Amniotic epithelial cell (primary cell): ENCODE measurements at regions not wholly inside any gene's neighbourhood (a gene's known extent, or its start where the extent isn't known, plus 50 kb on each side); places are given as distances from the start of the nearest gene placed in this dataset.
A peak's percentile ranks its signal among the peaks of the same experiment; 100 is the strongest.
"Not testable (repeated sequence)": the region's sequence is repeated elsewhere in the genome, so short reads cannot be mapped to it uniquely, and the experiment has no call there.

Source experiments
- DNase-seq: peaks from one replicate; pipeline ENCODE4 v3.0.0-alpha.2; 2010; ENCODE audit warnings: low read depth

DNA sequence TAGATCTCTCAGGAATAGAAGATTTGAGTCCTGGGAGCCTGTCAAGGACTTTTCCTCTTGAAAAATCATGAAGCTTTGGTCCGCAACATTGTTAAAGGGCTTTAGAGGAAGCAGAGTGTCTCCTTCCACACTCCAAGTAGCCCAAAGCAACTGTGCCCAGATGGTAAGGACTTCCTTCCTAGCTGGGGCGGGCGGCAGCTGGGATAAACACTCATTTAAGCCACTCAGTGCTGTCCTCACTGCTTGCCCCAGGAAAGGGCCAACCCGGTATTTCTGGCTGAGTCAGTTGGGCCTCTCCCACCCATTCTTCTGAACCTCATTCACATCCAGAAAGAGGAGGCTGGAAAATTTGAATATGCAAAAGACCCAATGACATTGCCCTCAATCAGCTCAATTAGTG lies 144.3 kb downstream of the CHIC2 start:
- no peak for DNase-seq

DNA sequence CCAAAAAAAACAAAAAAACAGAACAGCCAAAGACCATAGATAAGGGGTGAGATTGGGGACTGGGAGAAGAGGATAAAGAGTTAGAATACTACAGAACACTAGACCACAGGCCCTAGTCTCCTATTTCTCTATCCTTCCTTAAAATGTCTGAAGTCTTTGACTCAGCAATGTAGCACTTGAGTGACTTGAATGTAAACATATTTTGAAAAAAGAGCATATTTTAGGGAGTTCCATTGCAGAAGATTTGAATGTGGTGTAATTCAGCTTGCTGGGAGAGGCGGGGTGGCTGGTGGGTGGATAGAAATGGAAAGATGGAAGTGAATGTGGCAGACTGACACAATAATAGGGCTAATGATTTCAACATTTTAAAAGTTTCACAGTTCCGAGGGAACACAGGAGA lies 144.9 kb downstream of the CHIC2 start:
- peak; percentile 69 for DNase-seq

DNA sequence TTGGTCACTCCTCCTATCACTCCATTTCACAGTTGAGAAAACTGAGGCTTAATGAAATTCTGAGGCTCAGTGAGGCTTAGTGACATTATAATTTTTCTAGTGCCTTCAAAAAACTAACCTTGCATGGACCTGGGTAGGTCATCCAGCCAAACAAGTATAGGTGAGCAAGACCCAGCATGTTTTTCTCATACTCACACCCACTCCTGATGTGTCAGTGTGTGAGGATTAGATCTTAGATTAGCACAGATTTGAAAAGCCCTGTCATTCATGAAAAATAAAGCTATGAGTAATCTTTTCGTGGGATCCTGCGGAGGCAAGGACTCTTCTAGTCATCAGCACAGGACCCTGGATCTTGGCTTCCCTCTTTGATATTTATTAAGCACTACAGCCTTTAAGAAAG lies 146.7 kb downstream of the CHIC2 start:
- peak; percentile 51 for DNase-seq

DNA sequence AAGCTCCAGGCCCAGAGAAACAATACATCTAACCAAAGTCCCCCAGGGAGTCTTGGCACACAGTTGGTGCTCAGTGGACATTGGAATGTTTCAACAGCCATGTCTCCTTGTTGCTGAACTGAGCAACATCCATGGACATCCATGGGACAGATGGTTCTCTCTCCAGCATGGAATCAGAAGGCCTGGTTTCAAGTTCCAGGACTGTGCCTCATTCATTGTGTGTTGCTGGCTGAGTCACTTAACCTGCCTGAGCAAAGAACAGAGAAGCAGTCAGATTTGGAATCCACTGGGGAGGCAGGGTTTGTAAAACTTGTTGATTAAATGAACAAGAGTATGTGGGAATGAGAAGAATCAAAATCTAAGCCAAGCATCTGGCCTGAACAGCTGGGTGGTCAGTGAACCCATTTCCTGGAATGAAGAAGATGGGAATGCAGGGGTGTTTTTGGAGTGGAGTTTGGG lies 147.9 kb downstream of the CHIC2 start:
- peak; percentile 48 for DNase-seq

DNA sequence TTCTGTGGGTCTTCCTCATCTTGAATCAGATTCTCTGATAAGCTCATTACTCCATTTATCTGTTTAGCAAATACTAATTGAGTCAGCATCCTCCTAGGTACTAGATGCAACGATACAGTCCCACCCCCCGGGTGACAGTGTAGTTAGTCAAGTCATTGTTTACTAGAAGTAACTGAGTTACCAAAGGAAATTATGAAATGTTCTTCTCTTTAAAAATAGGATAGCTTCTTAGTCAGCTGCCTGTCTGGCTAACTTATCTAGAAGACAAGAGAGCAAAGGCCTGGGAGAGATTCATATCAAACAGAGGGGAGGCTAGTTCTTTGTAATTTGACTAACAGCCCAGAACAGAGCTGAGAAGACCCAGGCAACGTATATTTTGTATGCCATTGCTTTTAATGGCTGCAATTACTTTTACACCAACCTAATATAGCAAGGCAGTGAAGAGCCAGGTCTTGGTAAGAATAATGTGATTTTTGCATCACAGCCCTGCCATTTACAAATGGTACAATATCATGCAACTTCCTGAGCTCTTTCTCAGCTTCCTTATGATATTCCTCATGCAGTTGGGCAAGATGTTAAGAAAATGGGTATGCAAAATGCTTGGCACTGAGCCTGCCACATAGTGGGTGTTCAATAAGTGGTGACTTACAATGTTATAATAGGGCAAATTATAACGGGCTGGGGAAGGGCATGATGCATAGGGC lies 149.9 kb downstream of the CHIC2 start:
- DNase-seq: peak; percentile 96

DNA sequence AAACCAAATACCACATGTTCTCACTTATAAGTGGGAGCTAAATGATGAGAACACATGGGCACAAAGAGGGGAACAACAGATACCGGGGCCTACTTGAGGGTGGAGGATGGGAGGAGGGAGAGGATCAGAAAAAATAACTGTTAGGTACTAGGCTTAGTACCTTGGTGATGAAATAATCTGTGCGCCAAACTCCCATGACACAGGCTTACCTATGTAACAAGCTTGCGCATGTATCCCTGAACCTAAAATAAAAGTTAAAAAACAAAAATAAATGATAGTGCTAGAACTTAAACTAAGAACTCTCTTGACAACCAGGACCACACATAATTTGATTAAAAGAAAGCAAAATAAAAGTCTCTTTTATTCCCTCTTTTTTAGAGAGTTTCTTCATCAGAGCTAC lies 150.6 kb downstream of the CHIC2 start:
- no peak for DNase-seq

DNA sequence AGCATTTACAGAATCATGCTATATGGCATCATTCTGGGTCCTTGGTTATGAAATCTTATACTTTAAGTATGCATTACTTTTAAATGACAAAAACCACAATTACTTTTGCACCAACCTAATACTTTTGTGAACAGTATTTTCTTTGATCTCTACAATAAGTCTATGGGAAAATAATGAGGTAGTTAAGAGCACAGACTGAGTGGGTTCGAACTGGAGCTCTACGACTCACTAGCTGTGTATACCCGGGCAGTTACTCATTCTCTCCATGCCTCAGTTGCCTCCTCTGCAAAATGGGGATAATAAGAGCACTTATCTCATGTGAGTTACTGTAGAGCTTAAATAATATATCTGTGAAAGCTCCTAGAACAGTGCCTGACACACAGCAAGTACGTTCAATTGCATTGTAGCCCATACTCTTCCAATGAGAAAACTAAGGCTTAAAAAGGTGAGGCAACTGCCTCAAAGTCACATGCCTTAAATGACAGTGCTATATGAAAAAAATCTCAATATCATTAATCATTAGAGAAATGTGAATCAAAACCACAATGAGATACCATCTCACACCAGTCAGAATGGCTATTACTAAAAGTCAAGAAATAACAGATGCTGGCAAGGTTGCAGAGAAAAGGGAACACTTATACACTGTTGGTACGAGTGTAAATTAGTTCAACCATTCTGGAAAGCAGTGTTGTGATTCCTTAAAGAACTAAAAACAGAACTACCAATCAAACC lies 151.5 kb downstream of the CHIC2 start:
- no peak for DNase-seq

DNA sequence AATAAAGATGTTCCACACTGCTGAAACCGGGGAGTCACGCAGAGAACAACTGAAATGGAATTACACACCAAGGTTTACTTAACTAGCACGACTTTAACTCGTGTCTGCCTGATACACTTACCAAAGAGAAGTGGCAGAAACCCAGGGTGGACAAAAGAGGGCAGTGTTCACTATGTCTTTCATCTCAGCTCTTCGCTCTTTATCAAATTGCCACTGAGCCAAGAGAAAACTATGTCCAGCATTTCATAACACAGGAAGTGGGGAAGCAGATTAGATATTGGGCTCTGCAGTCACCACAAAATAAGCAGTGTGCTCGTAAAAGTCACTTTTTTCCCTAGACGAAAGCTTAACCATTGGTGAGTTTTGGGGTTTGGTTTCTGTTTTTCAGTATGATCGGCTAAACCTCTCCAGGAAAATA lies 155.7 kb downstream of the CHIC2 start:
- DNase-seq: peak; percentile 97

DNA sequence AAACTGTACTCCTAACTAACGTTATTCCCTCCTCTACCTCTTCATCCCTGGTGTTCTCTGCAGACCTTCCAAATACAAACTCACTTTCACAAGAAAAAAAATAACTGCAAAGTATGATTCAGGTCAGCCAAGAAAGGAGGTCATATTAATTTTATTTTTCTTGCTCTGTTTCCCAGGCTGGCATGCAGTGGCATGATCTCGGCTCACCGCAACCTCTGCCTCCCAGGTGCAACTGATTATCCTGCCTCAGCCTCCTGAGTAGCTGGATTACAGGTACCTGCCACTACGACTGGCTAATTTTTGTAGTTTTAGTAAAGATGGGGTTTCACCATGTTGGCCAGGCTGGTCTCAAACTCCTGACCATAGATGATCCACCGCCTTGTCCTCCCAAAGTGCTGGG lies 156.6 kb downstream of the CHIC2 start:
- no peak for DNase-seq

DNA sequence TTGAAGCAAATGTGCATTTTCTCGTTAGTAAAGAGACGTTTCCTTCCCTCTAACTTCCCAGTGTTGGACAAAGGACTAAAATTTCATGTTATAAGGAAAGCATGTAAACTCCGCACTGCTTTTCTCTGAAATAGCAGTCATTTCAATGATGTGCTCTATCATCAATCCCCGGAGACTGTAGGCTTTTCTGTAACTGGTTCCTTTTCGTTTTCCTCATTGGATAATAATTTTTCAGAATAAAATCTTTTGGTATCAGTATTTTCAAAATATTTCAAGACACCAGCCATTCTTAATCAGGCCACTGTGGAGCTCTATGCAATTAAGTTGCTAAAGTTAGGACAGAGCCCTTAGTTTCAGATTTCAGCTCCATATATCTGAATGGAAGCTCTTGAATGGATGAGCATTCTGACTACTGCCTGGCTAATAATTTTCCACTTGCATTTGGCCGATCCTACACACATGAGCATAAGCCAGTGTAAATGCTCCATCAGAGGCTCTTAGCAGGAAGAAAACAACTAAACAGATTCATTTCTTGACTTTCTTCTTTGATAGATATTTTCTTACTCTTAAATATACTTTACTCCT lies 157.7 kb downstream of the CHIC2 start:
- DNase-seq: no peak

DNA sequence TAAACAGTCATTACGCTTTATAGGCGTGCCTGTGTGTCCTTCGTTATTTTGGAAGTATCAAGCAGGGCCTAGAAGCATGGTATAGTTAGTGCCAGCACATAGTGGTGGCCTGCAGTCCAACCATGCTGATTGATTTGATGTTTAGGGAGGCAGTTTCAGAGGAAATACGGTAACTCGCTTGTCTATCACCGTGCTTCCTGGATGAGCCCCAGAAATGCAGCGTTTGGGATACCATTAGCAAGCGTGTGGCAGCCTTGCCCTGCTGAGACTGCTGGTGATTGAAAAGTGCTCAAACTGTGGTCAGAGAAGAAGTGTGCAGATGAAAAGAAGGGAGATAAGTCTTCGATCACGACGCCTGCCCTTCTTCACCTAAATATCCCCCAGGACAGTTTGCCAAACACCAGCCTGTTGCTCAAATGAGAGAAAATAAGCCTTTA lies 158.4 kb downstream of the CHIC2 start:
- peak; percentile 88 for DNase-seq

DNA sequence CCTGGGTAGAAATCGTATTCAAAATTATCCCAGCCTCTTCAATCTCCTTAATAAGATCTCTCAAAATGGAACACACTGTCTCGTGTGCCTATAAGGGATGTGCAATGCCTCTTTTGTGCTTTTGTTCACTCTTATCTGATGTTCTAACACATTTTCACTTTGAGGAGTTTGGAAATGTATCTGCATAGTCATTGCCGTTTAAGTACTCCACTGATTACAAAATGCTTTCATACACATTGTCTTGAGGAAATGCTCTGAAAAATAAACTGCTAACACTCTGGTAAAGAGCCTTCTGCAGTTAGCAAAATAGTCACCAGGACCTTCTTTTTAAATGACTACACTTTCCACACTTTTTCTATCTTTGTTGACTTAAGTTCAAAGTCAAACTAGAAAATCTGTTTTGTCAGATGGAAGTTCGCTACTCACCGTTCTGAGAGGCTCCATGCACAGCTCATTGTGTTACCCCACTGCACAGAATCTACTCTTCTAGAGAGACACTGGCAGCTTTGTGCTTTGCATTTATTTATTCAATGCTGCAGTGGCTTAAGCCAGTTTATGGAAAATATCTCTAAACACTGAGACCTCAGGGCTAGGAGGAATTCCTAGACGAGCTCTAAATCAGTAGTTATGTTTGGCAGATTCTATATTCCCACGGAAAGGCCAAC lies 159.0 kb downstream of the CHIC2 start:
- DNase-seq: peak; percentile 66

DNA sequence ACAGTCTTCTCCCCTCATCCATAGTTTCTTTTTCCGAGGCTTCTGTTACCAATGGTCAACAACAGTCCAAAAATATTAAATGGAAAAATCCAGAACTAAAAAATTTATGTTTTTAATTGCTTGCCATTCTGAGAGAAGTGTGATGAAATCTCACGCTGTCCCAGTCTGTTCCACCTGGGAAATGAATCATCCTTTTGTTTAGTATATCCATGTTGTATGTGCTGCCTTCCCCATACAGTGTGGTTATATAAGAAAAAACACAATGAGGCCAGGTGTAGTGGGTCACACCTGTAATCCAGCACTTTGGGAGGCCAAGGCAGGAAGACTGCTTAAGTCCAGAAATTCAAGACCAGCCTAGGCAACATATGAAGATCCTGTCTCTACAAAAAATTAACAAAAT lies 161.6 kb downstream of the CHIC2 start:
- peak; percentile 41 for DNase-seq

DNA sequence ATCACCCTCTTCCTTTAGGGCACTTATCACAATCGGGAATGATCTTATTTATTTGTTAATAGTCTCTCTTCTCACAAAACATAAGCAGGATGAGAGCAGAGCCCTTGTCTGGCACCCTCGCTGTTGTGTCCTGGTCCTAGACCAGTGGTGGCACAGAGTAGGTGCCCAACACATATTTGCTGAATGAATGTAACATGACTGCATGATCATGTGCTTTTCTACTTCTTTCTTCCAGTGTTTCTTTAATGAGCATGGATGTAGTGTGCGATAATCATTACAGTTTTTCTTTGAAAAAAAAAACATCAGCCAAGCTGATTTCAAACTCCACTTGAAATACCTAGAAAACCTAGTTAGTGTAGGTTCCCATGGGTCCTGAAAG lies 164.1 kb downstream of the CHIC2 start:
- no peak for DNase-seq

DNA sequence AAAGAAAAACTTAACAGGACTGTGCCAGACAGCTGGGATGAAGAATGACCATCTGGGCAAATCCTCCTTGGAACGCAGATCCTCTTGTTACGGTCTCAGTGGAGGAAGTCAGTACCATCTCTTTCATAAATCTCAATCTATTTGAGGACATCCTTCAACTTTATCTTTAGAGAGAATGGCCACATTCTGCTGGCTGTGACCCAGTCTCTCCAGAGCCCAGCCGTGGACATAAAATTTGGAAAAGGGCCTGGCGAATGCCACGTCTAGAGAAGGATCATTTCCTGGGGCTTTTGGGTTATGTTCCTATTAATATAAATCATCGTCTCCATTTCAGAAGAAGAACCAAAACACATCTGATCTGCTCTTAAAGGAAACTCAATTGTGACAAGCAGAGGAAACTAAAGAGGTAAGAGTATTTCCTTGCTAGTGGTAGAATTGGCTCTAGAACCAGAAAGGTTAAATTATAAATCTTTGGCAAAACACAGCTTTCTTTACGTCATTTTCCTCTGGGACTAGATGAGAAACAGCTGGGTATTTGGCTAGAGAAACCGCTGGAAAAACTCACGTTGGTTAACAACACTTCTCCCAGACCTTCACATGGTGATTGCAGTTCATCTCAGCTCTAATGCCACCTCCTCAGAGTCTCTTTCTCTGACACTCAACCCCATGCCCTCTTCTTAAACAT lies 164.7 kb downstream of the CHIC2 start:
- DNase-seq: peak; percentile 55

DNA sequence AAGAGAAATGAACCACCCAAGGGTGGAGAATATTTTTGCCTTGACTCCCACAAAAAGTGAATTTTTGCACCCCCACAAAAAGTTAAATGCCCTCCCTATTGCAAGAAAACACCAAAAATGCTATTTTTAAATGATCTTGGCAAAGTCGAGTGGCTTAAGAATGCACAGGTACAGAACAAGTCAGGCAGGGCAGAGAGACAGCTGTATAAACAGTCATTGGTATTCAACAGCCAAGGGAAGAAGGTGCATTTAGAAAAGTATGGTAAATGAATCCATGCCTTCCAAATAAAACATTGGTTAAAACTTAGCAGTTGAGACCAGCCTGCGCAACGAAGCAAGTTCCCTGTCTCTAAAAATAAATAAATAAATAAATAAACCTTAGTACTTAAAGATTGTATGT lies 169.3 kb downstream of the CHIC2 start:
- DNase-seq: no peak

DNA sequence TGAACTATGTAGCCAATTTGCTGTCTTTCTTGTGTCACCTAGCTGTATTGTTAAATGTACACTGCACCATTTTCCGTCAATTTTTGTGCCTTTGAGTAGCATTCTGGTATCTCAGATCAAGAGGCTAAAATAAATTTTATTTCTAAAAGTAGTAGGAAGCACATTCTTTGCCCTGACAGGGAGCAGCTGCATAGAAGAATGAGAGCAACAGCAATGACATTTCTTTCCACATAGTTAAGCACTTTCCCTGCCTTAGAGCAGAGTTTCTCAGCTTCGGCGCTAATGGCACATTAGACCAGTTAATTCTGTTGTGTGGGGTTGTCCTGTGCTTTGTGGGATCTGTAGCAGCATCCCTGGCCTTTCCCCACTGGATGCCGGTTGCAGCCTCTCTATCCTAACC lies 173.9 kb downstream of the CHIC2 start:
- no peak for DNase-seq

DNA sequence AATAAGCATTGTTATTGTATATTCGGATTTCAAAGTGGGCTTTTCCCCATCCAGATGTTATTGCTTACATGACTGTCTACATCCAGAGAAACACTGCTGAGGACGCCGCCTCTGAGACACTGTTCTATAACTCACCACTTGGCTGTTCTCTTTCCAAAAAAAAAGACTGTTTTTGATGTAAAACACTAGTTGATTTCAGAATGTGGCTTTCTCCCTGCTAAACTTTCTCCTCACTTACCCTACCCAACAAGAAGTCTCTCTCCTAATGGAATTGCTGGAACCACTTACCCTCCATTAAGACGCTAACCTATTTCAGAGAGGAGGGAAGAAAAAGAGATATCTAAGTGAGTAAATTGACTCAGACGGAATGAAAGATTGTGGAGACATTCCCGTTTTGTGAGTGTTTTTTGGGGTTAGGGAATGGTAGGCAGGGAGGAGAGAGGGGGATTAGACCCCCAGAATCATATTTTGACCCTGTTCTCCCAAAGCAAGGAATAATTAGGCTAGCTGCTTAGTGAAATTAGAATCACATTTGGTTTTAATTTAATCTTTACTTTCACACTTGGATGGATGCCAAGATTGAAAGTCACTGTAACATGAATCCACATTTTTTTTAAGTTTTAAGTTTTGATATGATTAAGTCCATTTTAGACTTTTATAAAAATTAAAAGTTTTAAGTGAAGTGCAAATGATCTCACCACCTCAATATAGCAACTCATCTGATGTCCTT lies 174.9 kb downstream of the CHIC2 start:
- DNase-seq: no peak

DNA sequence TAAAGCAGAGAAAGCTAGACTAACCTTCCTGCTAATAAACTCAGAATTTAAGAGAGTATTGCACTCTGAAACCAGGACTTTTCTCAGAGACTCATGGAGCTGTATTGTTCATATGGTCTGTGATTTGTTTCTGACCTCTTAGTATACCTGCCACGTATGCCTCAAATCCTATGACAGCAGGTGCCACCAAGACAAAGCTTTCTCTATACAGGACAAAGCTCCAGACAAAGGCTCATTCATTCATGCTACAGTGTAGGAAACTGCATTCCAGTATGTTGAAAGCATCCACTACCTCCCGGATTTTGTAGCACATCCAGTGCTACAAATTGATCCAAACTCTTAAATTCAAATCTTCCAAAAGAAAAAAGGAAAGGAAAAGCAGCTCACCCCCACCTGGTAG lies 178.3 kb downstream of the CHIC2 start:
- DNase-seq: no peak

DNA sequence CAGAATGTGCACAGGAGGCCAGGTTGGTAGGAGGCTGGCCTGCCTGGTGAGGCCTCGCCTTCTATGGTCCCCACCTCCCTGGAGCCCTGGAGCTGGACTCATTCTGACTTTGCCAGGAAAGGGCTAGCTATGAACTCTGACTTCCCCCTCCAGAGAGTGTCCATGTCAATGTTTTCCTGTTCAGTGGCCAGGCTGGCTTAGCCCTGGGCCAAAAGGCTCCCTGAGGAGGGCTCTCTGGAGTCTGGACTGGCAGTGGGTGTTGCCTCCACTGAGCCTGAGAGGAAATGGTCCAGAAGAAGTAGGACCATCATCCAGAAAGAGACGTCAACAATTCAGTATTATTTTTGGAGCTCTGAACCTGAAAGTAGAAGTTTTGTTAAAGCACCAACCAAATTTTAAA lies 178.7 kb downstream of the CHIC2 start:
- DNase-seq: no peak

DNA sequence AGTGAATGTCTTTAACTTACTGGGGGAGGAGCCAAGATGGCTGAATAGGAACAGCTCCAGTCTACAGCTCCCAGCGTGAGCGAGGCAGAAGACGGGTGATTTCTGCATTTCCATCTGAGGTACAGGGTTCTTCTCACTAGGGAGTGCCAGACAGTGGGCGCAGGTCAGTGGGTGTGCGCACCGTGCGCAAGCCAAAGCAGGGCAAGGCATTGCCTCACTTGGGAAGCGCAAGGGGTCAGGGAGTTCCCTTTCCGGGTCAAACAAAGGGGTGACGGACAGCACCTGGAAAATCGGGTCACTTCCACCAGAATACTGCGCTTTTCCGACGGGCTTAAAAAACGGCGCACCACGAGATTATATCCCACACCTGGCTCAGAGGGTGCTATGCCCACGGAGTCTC lies 187.3 kb downstream of the CHIC2 start:
- not testable (repeated sequence) for DNase-seq

DNA sequence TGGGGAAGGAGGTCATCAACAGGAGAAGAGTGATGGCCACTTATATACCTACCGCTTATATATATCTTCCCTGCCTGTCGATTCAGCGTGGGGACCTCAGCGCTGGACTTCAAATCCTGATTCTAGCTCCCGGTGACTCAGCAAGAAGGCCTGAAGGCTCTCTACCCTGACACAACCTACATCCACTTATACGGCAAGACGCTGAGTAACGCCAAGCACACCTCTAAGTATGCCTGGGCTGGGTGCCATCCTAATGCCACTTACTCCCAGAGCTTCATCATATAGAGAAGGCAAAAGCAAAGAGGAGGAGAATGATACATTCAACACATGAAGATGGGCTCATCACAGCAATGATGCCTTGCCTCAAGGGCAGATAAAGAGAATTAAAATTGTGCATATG lies 198.3 kb downstream of the CHIC2 start:
- peak; percentile 54 for DNase-seq
